Mesenchymal stem cell (in vitro differentiated cells and primary cell): ENCODE measurements at regions not wholly inside any gene's neighbourhood (a gene's known extent, or its start where the extent isn't known, plus 50 kb on each side); places are given as distances from the start of the nearest gene placed in this dataset.

Experiments used
- DNase-seq: peaks from one replicate; pipeline ENCODE4 v3.0.0-alpha.2; 2013
- H2AFZ ChIP-seq: one replicate; pipeline ENCODE4 v1.6.1; 2013; ENCODE audit warnings: low read depth, mild to moderate bottlenecking, control low read depth, inconsistent platforms, low read length, moderate library complexity
- H2AK5ac ChIP-seq: 2 replicates; pipeline ENCODE4 v1.6.1; 2013; ENCODE audit warnings: low read length, moderate library complexity, mild to moderate bottlenecking, inconsistent platforms; ENCODE audit not compliant: severe bottlenecking
- H2BK120ac ChIP-seq: one replicate; pipeline ENCODE4 v1.6.1; 2013; ENCODE audit warnings: low read depth, mild to moderate bottlenecking, inconsistent platforms, low read length, moderate library complexity
- H2BK12ac ChIP-seq, 2 experiments: one replicate each; pipeline ENCODE4 v1.6.1; 2013; ENCODE audit warnings: inconsistent platforms in 2 of 2, low read length in 2 of 2, mild to moderate bottlenecking in 2 of 2, moderate library complexity in 2 of 2, control low read depth in 1 of 2
- H2BK15ac ChIP-seq: one replicate; pipeline ENCODE4 v1.6.1; 2013; ENCODE audit warnings: mild to moderate bottlenecking, low read depth, inconsistent platforms; ENCODE audit not compliant: poor library complexity, severe bottlenecking
- H2BK5ac ChIP-seq: 2 replicates; pipeline ENCODE4 v1.6.1; 2013; ENCODE audit warnings: low read depth, mild to moderate bottlenecking, low read length, control low read depth, inconsistent platforms; ENCODE audit not compliant: poor library complexity, severe bottlenecking
- H3K14ac ChIP-seq, 2 experiments: one replicate each; pipeline ENCODE4 v1.6.1; 2013; ENCODE audit warnings: inconsistent platforms in 2 of 2, low read length in 2 of 2, control low read depth in 1 of 2, mild to moderate bottlenecking in 1 of 2, moderate library complexity in 1 of 2
- H3K18ac ChIP-seq, 2 experiments: one replicate each; pipeline ENCODE4 v1.6.1; 2013; ENCODE audit warnings: inconsistent platforms in 2 of 2, low read length in 2 of 2, control low read depth in 1 of 2, low read depth in 1 of 2, mild to moderate bottlenecking in 1 of 2
- H3K23ac ChIP-seq, 2 experiments: one replicate each; pipeline ENCODE4 v1.6.1; 2013; ENCODE audit warnings: inconsistent platforms in 2 of 2, low read length in 2 of 2, mild to moderate bottlenecking in 2 of 2, moderate library complexity in 2 of 2, control low read depth in 1 of 2
- H3K27ac ChIP-seq: 2 replicates; pipeline ENCODE4 v1.5.1; 2013; ENCODE audit warnings: mild to moderate bottlenecking, moderate library complexity, low read length, control low read depth, inconsistent platforms; ENCODE audit not compliant: poor library complexity, severe bottlenecking
- H3K27me3 ChIP-seq, 2 experiments: 2 replicates each; pipeline versions ENCODE4 v1.6.1 to v1.7.0; 2013; ENCODE audit warnings: low read length in 2 of 2, mild to moderate bottlenecking in 2 of 2, moderate library complexity in 2 of 2, control low read depth in 1 of 2, inconsistent platforms in 1 of 2; ENCODE audit not compliant: control insufficient read depth in 1 of 2, insufficient read depth in 1 of 2
- H3K36me3 ChIP-seq, 2 experiments: 2 replicates each; pipeline versions ENCODE4 v1.6.1 to v1.7.0; 2013; ENCODE audit warnings: low read length in 2 of 2, control low read depth in 1 of 2, inconsistent platforms in 1 of 2, low read depth in 1 of 2, mild to moderate bottlenecking in 1 of 2; ENCODE audit not compliant: insufficient read depth in 2 of 2, control insufficient read depth in 1 of 2
- H3K4ac ChIP-seq, 2 experiments: one replicate each; pipeline ENCODE4 v1.6.1; 2013; ENCODE audit warnings: inconsistent platforms in 2 of 2, low read length in 2 of 2, mild to moderate bottlenecking in 2 of 2, moderate library complexity in 2 of 2, control low read depth in 1 of 2, low read depth in 1 of 2
- H3K4me1 ChIP-seq: 2 replicates; pipeline ENCODE4 v1.6.1; 2013; ENCODE audit warnings: low read depth, low read length, control low read depth; ENCODE audit not compliant: control insufficient read depth, insufficient read depth
- H3K4me2 ChIP-seq: 2 replicates; pipeline ENCODE4 v1.6.1; 2013; ENCODE audit warnings: low read length, mild to moderate bottlenecking, inconsistent platforms; ENCODE audit not compliant: poor library complexity, severe bottlenecking
- H3K4me3 ChIP-seq, 2 experiments: 2 replicates each; pipeline versions ENCODE4 v1.5.1 to v1.7.0; 2013; ENCODE audit warnings: low read length in 2 of 2, mild to moderate bottlenecking in 2 of 2, control low read depth in 1 of 2, low read depth in 1 of 2; ENCODE audit not compliant: insufficient read depth in 1 of 2
- H3K79me1 ChIP-seq: replicated peaks from 2 replicates; pipeline ENCODE4 v1.6.1; 2013; ENCODE audit warnings: mild to moderate bottlenecking, control low read depth, low read length, inconsistent platforms; ENCODE audit not compliant: poor library complexity, severe bottlenecking
- H3K9ac ChIP-seq: 2 replicates; pipeline ENCODE4 v1.7.0; 2013; ENCODE audit warnings: mild to moderate bottlenecking, low read length, moderate library complexity
- H3K9me3 ChIP-seq: 2 replicates; pipeline ENCODE4 v1.7.0; 2013; ENCODE audit warnings: mild to moderate bottlenecking, low read length; ENCODE audit not compliant: control insufficient read depth
- H4K8ac ChIP-seq: one replicate; pipeline ENCODE4 v1.6.1; 2013; ENCODE audit warnings: inconsistent platforms, mild to moderate bottlenecking, low read length, moderate library complexity
- H4K91ac ChIP-seq: one replicate; pipeline ENCODE4 v1.6.1; 2013; ENCODE audit warnings: mild to moderate bottlenecking, low read length, inconsistent platforms
- WGBS: methylation state at CpG from one replicate; pipeline ENCODE4 v1.1.7; 2013; ENCODE audit warnings: mixed read lengths; 5-methylcytosine and 5-hydroxymethylcytosine counted together

DNA sequence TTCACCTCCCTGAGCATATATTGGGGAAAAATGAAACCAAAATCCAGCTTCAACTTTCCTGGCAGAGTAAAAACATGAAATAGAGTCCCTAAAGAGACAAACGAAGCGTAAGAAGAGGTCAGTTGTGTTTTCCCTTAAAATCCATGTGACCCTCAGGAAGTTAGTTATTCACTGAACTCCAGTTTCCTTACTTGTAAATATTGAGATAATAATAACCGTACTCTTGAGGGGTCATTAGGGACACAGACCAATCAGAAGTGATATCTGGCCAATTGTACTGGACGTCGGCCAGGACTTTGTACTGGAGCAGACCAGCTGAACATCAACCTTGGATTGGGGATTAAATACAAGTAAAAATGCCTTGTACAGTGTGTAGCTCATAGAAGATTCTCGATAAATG, 167.0 kb downstream of the GATA3 start:
- no peak overlapping the region for H2AFZ ChIP-seq
- no peak overlapping the region for H3K14ac ChIP-seq

DNA sequence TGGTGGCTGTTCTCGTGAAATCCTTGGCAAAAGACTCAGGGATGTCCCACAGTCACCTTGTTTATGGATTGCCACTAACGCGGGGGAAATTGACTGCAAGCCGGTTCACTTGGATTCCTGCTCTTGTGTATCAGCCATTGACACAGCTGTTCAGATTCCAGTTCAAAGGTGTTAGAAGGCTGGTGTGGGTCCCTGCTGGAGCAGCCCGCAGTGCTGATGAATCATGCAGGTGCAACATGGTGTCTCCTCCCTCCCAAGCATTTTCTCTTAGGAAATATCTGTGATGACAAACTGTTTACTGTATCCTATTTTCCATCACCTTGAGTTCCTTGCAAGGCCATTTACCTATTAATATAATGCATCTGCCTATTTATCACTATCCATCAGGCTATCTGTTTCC, 170.1 kb downstream of the GATA3 start:
- no peak for DNase-seq
- Histone ChIP-seq H4K91ac (no peak overlapping the region), H2BK5ac (no peak overlapping the region), H3K27me3 (no peaks in the 10 kb centered on the region), H2BK120ac (no peak overlapping the region), H3K18ac (no peak overlapping the region), H2AFZ (no peak overlapping the region), H2BK15ac (no peak overlapping the region), H3K4me2 (no peak overlapping the region), H3K79me1 (no peaks in the 10 kb centered on the region), H3K36me3 (no peaks in the 10 kb centered on the region), H3K9ac (no peak overlapping the region), H3K4me1 (no peaks in the 10 kb centered on the region), H3K23ac (no peak overlapping the region), H3K14ac (no peak overlapping the region), H3K9me3 (no peaks in the 10 kb centered on the region), H4K8ac (no peak overlapping the region), H2BK12ac (no peak overlapping the region), H2AK5ac (no peak overlapping the region), H3K4ac (no peak overlapping the region), H3K27ac (no peak overlapping the region), H3K4me3 (no peak overlapping the region)
- 77% methylated on average over 5 of the region's 5 CpGs for WGBS

More for the DNA sequence above, 167.0 kb downstream of the GATA3 start:
- no peak for DNase-seq
- H3K9me3 ChIP-seq: no peaks in the 10 kb centered on the region
- no peak overlapping the region for H2BK15ac ChIP-seq
- no peak overlapping the region for H2BK120ac ChIP-seq
- WGBS: 69% methylated on average over 6 of the region's 6 CpGs
- H3K9ac ChIP-seq: no peak overlapping the region
- no peak overlapping the region for H3K4ac ChIP-seq
- no peak overlapping the region for H3K4me3 ChIP-seq
- H4K8ac ChIP-seq: no peak overlapping the region
- H2AK5ac ChIP-seq: no peak overlapping the region
- H4K91ac ChIP-seq: no peak overlapping the region
- H3K18ac ChIP-seq: no peak overlapping the region
- no peaks in the 10 kb centered on the region for H3K36me3 ChIP-seq
- no peak overlapping the region for H2BK5ac ChIP-seq
- H2BK12ac ChIP-seq: no peak overlapping the region
- no peaks in the 10 kb centered on the region for H3K79me1 ChIP-seq
- H3K4me1 ChIP-seq: no peaks in the 10 kb centered on the region
- no peak overlapping the region for H3K27ac ChIP-seq
- no peaks in the 10 kb centered on the region for H3K27me3 ChIP-seq
- H3K4me2 ChIP-seq: no peak overlapping the region
- H3K23ac ChIP-seq: no peak overlapping the region

DNA sequence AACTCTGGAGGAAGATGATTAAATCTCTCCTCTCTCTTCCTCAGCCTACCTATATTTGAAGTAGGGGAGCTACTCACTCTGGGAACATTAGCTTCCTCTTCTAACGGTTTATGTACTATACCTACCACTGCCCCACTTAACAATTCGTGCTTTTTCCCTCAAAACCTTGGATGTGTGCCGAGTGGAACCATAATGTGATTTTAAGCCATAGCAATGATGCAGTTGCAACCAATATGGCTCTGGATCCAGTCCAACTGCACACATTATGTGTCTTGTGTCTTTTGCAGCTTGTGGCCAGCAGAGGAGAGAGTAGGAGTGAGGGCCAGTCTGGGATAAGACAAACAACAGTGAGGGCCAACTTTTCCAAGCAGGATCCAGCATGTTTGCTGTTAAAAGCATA, 170.7 kb downstream of the GATA3 start:
- H3K36me3 ChIP-seq: no peaks in the 10 kb centered on the region
- H2AFZ ChIP-seq: no peak overlapping the region
- no peaks in the 10 kb centered on the region for H3K27me3 ChIP-seq
- H2AK5ac ChIP-seq: no peak overlapping the region
- no peak overlapping the region for H2BK12ac ChIP-seq
- H2BK5ac ChIP-seq: no peak overlapping the region
- H4K8ac ChIP-seq: no peak overlapping the region
- no peak overlapping the region for H3K14ac ChIP-seq
- H3K4ac ChIP-seq: no peak overlapping the region
- no peak overlapping the region for H3K4me3 ChIP-seq
- no peak overlapping the region for H3K23ac ChIP-seq
- H3K18ac ChIP-seq: no peak overlapping the region
- 55% methylated on average over 3 of the region's 3 CpGs for WGBS
- H2BK120ac ChIP-seq: no peak overlapping the region
- no peaks in the 10 kb centered on the region for H3K9me3 ChIP-seq
- no peaks in the 10 kb centered on the region for H3K4me1 ChIP-seq
- no peak overlapping the region for H3K9ac ChIP-seq
- H3K27ac ChIP-seq: no peak overlapping the region
- H3K79me1 ChIP-seq: no peaks in the 10 kb centered on the region
- H3K4me2 ChIP-seq: no peak overlapping the region
- no peak overlapping the region for H2BK15ac ChIP-seq
- no peak overlapping the region for H4K91ac ChIP-seq
- DNase-seq: no peak

DNA sequence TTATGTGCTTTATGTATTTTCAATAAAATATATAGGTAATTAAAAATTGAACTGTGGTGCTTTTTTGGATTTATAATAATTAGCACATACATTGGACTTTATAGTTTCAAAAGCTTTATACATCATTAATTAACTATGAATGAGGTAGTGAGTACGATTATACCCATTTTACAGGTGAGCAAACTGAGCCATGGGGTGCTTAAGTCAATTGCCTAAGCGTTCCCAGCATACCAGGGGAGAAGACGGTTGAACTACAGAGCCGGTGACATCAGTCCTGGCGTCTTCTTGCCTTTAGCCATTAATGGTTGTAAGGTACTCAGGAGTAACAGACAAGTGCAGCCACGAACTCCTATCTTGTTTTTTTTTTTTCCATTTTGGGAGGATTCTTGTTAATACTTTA, 172.8 kb downstream of the GATA3 start:
- no peaks in the 10 kb centered on the region for H3K27me3 ChIP-seq

More for the DNA sequence above, 172.8 kb downstream of the GATA3 start:
- H3K4me1 ChIP-seq: no peaks in the 10 kb centered on the region
- H3K4me2 ChIP-seq: no peak overlapping the region
- H4K91ac ChIP-seq: no peak overlapping the region
- no peak overlapping the region for H3K4ac ChIP-seq
- H3K23ac ChIP-seq: no peak overlapping the region
- no peak overlapping the region for H2AFZ ChIP-seq
- no peak overlapping the region for H4K8ac ChIP-seq
- no peak overlapping the region for H3K14ac ChIP-seq
- H3K36me3 ChIP-seq: no peaks in the 10 kb centered on the region
- no peak overlapping the region for H2AK5ac ChIP-seq
- H2BK5ac ChIP-seq: no peak overlapping the region
- no peaks in the 10 kb centered on the region for H3K79me1 ChIP-seq
- no peak for DNase-seq
- H2BK15ac ChIP-seq: no peak overlapping the region
- no peak overlapping the region for H2BK120ac ChIP-seq
- WGBS: 77% methylated on average over 6 of the region's 6 CpGs
- no peak overlapping the region for H3K18ac ChIP-seq
- no peaks in the 10 kb centered on the region for H3K9me3 ChIP-seq
- no peak overlapping the region for H3K27ac ChIP-seq
- H3K9ac ChIP-seq: no peak overlapping the region
- no peak overlapping the region for H3K4me3 ChIP-seq
- no peak overlapping the region for H2BK12ac ChIP-seq
